ENCODE measurements at regions not wholly inside any gene's neighbourhood (a gene's known extent, or its start where the extent isn't known, plus 50 kb on each side); places are given as distances from the start of the nearest gene placed in this dataset.

GRCh38 chr6:78465059-78465634, 402.2 kb upstream of the IRAK1BP1 start:
- no peak for ATAC-seq
- no peak for DNase-seq
- Mint-ChIP-seq H3K4me1 (no peaks in the 10 kb centered on the region), H3K27me3 (no peaks in the 10 kb centered on the region), H3K27ac (no peak overlapping the region), H3K9me3 (ENCODE audit: low read depth) (peaks cover 3% of the 10 kb centered on the region), H3K4me3 (no peak overlapping the region), H3K36me3 (no peaks in the 10 kb centered on the region)
- CTCF ChIA-PET: no interaction called here

GRCh38 chr6:78476561-78476960, 390.8 kb upstream of the IRAK1BP1 start:
- Mint-ChIP-seq H3K36me3 (no peaks in the 10 kb centered on the region), H3K4me3 (no peak overlapping the region), H3K9me3 (ENCODE audit: low read depth) (no peaks in the 10 kb centered on the region), H3K4me1 (no peaks in the 10 kb centered on the region), H3K27me3 (no peaks in the 10 kb centered on the region), H3K27ac (no peak overlapping the region)
- ATAC-seq: no peak
- no peak for DNase-seq
- CTCF ChIA-PET: no interaction called here

DNA sequence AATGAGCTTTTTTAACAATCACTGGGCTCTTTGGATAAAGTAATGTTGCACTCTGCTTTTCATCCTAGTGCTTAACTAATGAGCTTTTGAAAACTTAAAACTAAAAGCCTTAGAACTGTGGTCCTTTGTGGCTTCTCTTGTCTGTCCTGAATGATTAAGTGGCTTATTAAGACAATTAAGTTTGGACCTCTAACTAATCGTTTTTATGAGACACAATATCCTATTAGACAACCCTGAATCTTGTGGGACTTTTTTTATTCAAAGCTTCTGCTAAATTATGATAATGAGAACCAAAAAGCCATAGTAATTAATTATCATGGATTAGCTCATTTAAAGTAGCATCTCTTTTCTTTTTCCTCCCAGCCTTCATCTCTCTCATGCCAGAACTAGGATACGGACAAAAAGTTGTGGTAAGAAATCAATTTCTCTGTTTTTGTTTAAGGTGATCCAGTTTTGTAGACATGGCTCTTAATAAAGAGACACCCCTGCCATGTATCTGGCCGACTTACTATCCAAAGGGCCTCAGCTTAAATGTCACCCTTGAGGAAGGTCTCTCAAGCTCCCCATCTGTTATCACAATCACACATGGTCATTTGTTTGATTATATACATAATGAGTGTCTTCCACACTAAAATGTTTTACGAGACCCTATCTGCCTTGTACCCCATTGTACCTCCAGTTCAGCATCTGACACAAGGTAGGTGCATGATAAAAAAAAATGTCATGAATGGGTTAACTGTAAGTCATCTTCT, 384.4 kb upstream of the IRAK1BP1 start:
- CTCF ChIA-PET: no interaction called here
- no peaks in the 10 kb centered on the region for H3K4me1 Mint-ChIP-seq
- ATAC-seq (no peak), DNase-seq (no peak)
- no peaks in the 10 kb centered on the region for H3K27me3 Mint-ChIP-seq
- no peak overlapping the region for H3K27ac Mint-ChIP-seq
- H3K4me3 Mint-ChIP-seq: no peak overlapping the region
- no peaks in the 10 kb centered on the region for H3K9me3 Mint-ChIP-seq (ENCODE audit: low read depth)
- H3K36me3 Mint-ChIP-seq: no peaks in the 10 kb centered on the region

- Mint-ChIP-seq H3K27ac (no peak overlapping the region), H3K4me1 (no peaks in the 10 kb centered on the region), H3K36me3 (no peaks in the 10 kb centered on the region), H3K27me3 (no peaks in the 10 kb centered on the region), H3K9me3 (ENCODE audit: low read depth) (no peaks in the 10 kb centered on the region), H3K4me3 (no peak overlapping the region)
- ATAC-seq: no peak
- CTCF ChIA-PET: no interaction called here
- DNase-seq: no peak
Measured at GRCh38 chr6:78483553-78484197, 383.7 kb upstream of the IRAK1BP1 start.

- Mint-ChIP-seq H3K9me3 (ENCODE audit: low read depth) (no peaks in the 10 kb centered on the region), H3K4me1 (no peaks in the 10 kb centered on the region), H3K36me3 (no peaks in the 10 kb centered on the region), H3K27me3 (no peaks in the 10 kb centered on the region), H3K4me3 (no peak overlapping the region), H3K27ac (no peak overlapping the region)
- DNase-seq (no peak), ATAC-seq (no peak)
- CTCF ChIA-PET: no interaction called here
Measured at GRCh38 chr6:78484198-78485064, 382.9 kb upstream of the IRAK1BP1 start.

GRCh38 chr6:78487401-78487800, 379.9 kb upstream of the IRAK1BP1 start:
- Mint-ChIP-seq H3K4me1 (no peaks in the 10 kb centered on the region), H3K27me3 (no peaks in the 10 kb centered on the region), H3K4me3 (no peak overlapping the region), H3K27ac (no peak overlapping the region), H3K9me3 (ENCODE audit: low read depth) (no peaks in the 10 kb centered on the region), H3K36me3 (no peaks in the 10 kb centered on the region)
- DNase-seq: no peak
- ATAC-seq: no peak
- CTCF ChIA-PET: no interaction called here

DNA sequence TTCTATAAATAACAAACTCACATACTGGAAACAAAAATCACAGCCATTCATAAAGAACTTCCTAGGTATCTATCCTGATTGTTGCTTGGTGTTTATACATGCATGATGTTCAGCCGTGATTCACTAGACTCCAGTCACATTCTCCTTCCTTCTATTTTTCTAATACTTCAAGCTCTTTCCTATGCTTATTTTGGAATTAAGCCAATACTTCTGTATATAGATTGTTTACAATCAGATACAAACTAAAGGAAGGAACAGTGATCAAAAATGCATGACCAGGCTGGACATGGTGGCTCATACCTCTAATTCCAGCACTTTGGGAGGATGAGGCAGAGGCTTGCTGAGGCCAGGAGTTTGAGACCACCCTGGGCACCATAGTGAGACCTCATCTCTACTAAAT, 377.5 kb upstream of the IRAK1BP1 start:
- Mint-ChIP-seq H3K27ac (no peak overlapping the region), H3K27me3 (no peaks in the 10 kb centered on the region), H3K4me1 (no peaks in the 10 kb centered on the region), H3K9me3 (ENCODE audit: low read depth) (no peaks in the 10 kb centered on the region), H3K4me3 (no peak overlapping the region), H3K36me3 (no peaks in the 10 kb centered on the region)
- DNase-seq (no peak), ATAC-seq (no peak)
- CTCF ChIA-PET: no interaction called here

DNA sequence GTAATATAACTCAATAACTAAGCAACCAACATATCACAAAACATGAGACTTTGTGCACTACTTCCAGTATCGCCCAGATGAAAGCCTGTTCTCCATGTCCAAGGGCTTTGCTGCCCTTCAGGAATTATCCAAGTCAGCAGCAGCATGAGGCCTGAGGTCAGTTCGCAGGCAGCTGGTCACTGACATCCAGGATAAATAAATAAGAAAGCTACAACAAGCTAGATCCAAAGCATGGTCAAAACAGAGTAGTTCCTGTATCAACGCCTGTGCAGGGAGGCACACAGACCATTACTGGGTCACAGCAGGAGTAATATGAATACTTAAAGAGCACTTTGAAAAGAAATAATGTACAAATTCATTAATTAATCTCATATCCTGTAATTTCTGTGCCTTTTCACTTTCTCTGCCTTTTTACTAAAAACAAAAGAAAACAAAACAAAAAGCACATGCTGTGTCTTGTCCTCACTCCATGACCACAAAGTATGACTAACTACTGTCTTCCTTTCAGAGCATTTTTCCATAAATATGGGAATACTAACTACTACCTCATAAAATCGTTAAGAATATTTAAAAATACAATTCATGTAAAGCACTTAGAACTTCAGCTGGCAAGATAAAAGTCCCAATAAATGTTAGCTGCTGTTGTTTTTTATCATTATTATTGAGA, 374.9 kb upstream of the IRAK1BP1 start:
- no peaks in the 10 kb centered on the region for H3K9me3 Mint-ChIP-seq (ENCODE audit: low read depth)
- no peak for DNase-seq
- CTCF ChIA-PET: no interaction called here
- H3K4me3 Mint-ChIP-seq: no peak overlapping the region
- no peaks in the 10 kb centered on the region for H3K36me3 Mint-ChIP-seq
- no peak overlapping the region for H3K27ac Mint-ChIP-seq
- H3K4me1 Mint-ChIP-seq: no peaks in the 10 kb centered on the region
- no peaks in the 10 kb centered on the region for H3K27me3 Mint-ChIP-seq
- ATAC-seq: no peak

- H3K9me3 Mint-ChIP-seq (ENCODE audit: low read depth): peaks cover 2% of the 10 kb centered on the region
- CTCF ChIA-PET: no interaction called here
Measured at GRCh38 chr6:78500299-78501089, 366.9 kb upstream of the IRAK1BP1 start.

GRCh38 chr6:78502386-78502887, 364.9 kb upstream of the IRAK1BP1 start:
- H3K4me3 Mint-ChIP-seq: no peak overlapping the region
- CTCF ChIA-PET: no interaction called here
- H3K4me1 Mint-ChIP-seq: no peaks in the 10 kb centered on the region
- H3K36me3 Mint-ChIP-seq: no peaks in the 10 kb centered on the region
- DNase-seq (no peak), ATAC-seq (no peak)
- no peaks in the 10 kb centered on the region for H3K27me3 Mint-ChIP-seq
- no peak overlapping the region for H3K27ac Mint-ChIP-seq
- peaks cover 2% of the 10 kb centered on the region for H3K9me3 Mint-ChIP-seq (ENCODE audit: low read depth)

More at GRCh38 chr6:78500299-78501089, 366.9 kb upstream of the IRAK1BP1 start:
- no peaks in the 10 kb centered on the region for H3K36me3 Mint-ChIP-seq
- no peaks in the 10 kb centered on the region for H3K27me3 Mint-ChIP-seq
- H3K27ac Mint-ChIP-seq: no peak overlapping the region
- no peaks in the 10 kb centered on the region for H3K4me1 Mint-ChIP-seq
- ATAC-seq (no peak), DNase-seq (no peak)
- H3K4me3 Mint-ChIP-seq: no peak overlapping the region

DNA sequence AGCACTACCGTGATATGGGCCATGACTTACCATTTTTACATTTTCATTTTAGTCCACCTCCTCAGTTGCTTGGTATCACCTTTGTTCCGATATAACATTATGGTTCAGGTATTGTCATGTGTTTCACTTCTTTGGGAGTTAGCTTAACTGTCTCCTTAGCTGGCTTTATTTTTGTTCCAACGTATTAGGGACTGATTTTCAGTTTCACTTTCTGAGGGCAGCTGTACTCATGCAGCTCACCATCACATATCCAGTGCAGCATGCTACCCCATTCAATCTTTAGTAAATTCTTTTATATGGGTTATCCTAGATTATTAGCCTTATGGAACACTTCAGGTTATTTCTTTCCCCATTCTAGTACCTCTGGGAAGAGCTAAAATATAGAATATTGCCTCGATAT, 362.2 kb upstream of the IRAK1BP1 start:
- no peaks in the 10 kb centered on the region for H3K4me1 Mint-ChIP-seq
- CTCF ChIA-PET: no interaction called here
- no peaks in the 10 kb centered on the region for H3K36me3 Mint-ChIP-seq
- no peak overlapping the region for H3K4me3 Mint-ChIP-seq
- DNase-seq (no peak), ATAC-seq (no peak)
- H3K27me3 Mint-ChIP-seq: no peaks in the 10 kb centered on the region
- no peak overlapping the region for H3K27ac Mint-ChIP-seq
- peaks cover 2% of the 10 kb centered on the region for H3K9me3 Mint-ChIP-seq (ENCODE audit: low read depth)

GRCh38 chr6:78511009-78511408, 356.3 kb upstream of the IRAK1BP1 start:
- no peaks in the 10 kb centered on the region for H3K27me3 Mint-ChIP-seq

More at GRCh38 chr6:78511009-78511408, 356.3 kb upstream of the IRAK1BP1 start:
- Mint-ChIP-seq H3K4me1 (no peaks in the 10 kb centered on the region), H3K36me3 (no peaks in the 10 kb centered on the region), H3K27ac (no peak overlapping the region), H3K9me3 (ENCODE audit: low read depth) (no peaks in the 10 kb centered on the region), H3K4me3 (no peak overlapping the region)
- no peak for ATAC-seq
- CTCF ChIA-PET: no interaction called here
- DNase-seq: no peak
